ENCODE measurements at regions not wholly inside any gene's neighbourhood (a gene's known extent, or its start where the extent isn't known, plus 50 kb on each side); places are given as distances from the start of the nearest gene placed in this dataset.

DNA sequence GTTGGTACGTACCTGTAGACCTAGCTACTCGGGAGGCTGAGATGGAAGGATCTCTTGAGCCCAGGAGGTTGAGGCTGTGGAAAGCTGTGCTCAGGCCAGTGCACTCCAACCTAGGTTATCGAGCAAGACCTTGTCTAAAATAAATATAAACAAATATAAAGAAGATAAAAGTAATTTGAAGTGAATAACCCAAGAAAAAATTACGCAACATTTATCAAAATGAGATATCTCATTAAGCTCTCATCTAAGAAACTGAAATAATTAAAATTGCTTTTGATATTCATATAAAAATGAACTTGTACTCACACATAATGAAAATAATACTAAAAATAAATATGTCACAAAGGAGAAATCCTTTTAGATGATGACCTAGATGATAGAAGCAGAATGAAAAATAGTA, 647.1 kb upstream of the NCAM2 start:
- H3K27me3 ChIP-seq, result no peaks in the 10 kb centered on the region
- H3K27ac ChIP-seq, result no peak overlapping the region
- no peaks in the 10 kb centered on the region for H3K9me3 ChIP-seq
- 70 to 71% methylated on average over 4 of the region's 4 CpGs for WGBS, 2 donors
- intact Hi-C loops (cut with DNase I; ENCODE audit: low total_unique reads), result no loop called here
- no peaks in the 10 kb centered on the region for H3K36me3 ChIP-seq (ENCODE audit: low read depth, missing control alignments)
- DNase-seq, result no peak
- H3K4me3 ChIP-seq, result no peak overlapping the region
- H3K4me1 ChIP-seq, result no peaks in the 10 kb centered on the region
- TF ChIP-seq CTCF (IDR thresholded peaks at IDR 0.05) (no peak), POLR2A (IDR thresholded peaks at IDR 0.05) (no peak)

GRCh38 chr21:20353351-20353750, 644.9 kb upstream of the NCAM2 start:
- H3K27ac ChIP-seq, result no peak overlapping the region
- H3K36me3 ChIP-seq (ENCODE audit: low read depth, missing control alignments), result no peaks in the 10 kb centered on the region
- no peak overlapping the region for H3K4me3 ChIP-seq
- intact Hi-C loops (cut with DNase I; ENCODE audit: low total_unique reads), result no loop called here
- TF ChIP-seq CTCF (IDR thresholded peaks at IDR 0.05) (no peak), POLR2A (IDR thresholded peaks at IDR 0.05) (no peak)
- DNase-seq, result no peak
- no peaks in the 10 kb centered on the region for H3K9me3 ChIP-seq
- WGBS, 2 donors, result 32 to 37% methylated on average over 2 of the region's 2 CpGs
- no peaks in the 10 kb centered on the region for H3K27me3 ChIP-seq
- no peaks in the 10 kb centered on the region for H3K4me1 ChIP-seq

GRCh38 chr21:20373031-20373430, 625.2 kb upstream of the NCAM2 start:
- no peak overlapping the region for H3K4me3 ChIP-seq
- no peaks in the 10 kb centered on the region for H3K4me1 ChIP-seq
- no peaks in the 10 kb centered on the region for H3K27me3 ChIP-seq
- H3K36me3 ChIP-seq (ENCODE audit: low read depth, missing control alignments), result no peaks in the 10 kb centered on the region
- no peak for DNase-seq
- intact Hi-C loops (cut with DNase I; ENCODE audit: low total_unique reads), result no loop called here
- WGBS, 2 donors, result 51 to 52% methylated on average over 4 of the region's 4 CpGs
- TF ChIP-seq POLR2A (IDR thresholded peaks at IDR 0.05), result no peak
- TF ChIP-seq CTCF (IDR thresholded peaks at IDR 0.05), result no peak
- no peaks in the 10 kb centered on the region for H3K9me3 ChIP-seq
- H3K27ac ChIP-seq, result no peak overlapping the region

DNA sequence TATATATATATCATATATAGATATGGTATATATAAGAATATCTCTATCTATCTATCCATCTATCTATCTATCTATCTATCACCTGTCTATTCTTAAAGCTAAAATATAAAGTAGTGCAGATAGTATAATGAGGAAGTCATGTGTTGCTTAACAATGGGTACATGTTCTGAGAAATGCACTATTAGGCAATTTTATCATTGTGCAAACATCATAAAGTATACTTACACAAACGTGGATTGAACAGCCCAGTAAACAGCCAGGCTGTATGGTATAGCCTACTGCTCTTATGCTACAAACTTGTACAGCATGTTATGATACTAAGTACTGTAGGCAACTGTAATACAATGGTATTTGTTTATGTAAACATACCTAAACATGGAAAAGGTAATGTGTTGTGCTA, 621.0 kb upstream of the NCAM2 start:
- no peak for DNase-seq
- TF ChIP-seq CTCF (IDR thresholded peaks at IDR 0.05) (no peak), POLR2A (IDR thresholded peaks at IDR 0.05) (no peak)
- Histone ChIP-seq H3K27me3 (no peaks in the 10 kb centered on the region), H3K4me3 (no peak overlapping the region), H3K27ac (no peak overlapping the region), H3K9me3 (no peaks in the 10 kb centered on the region), H3K4me1 (no peaks in the 10 kb centered on the region), H3K36me3 (ENCODE audit: low read depth, missing control alignments) (no peaks in the 10 kb centered on the region)
- WGBS, 2 donors, result 35 to 38% methylated on average over 1 of the region's 1 CpG
- intact Hi-C loops (cut with DNase I; ENCODE audit: low total_unique reads), result no loop called here

- no peak for TF ChIP-seq CTCF (IDR thresholded peaks at IDR 0.05)
- TF ChIP-seq POLR2A (IDR thresholded peaks at IDR 0.05), result no peak
- WGBS, 2 donors, result 78 to 91% methylated on average over 4 to 6 of the region's 6 CpGs
- no peaks in the 10 kb centered on the region for H3K4me1 ChIP-seq
These were observed 609.8 kb upstream of the NCAM2 start for GRCh38 chr21:20388400-20388799.

More at GRCh38 chr21:20388400-20388799, 609.8 kb upstream of the NCAM2 start:
- DNase-seq, result no peak
- Histone ChIP-seq H3K9me3 (no peaks in the 10 kb centered on the region), H3K27ac (no peak overlapping the region), H3K36me3 (ENCODE audit: low read depth, missing control alignments) (no peaks in the 10 kb centered on the region), H3K27me3 (no peaks in the 10 kb centered on the region), H3K4me3 (no peak overlapping the region)
- intact Hi-C loops (cut with DNase I; ENCODE audit: low total_unique reads), result no loop called here
